HG03108 (cell line): ENCODE measurements at regions not wholly inside any gene's neighbourhood (a gene's known extent, or its start where the extent isn't known, plus 50 kb on each side); places are given as distances from the start of the nearest gene placed in this dataset.

ENCODE experiments used
- ATAC-seq: cut with Tn5 transposase; IDR thresholded peaks from one replicate; pipeline ENCODE4 v1.9.1; 2021; ENCODE audit warnings: moderate library complexity; ENCODE audit not compliant: unreplicated experiment

DNA sequence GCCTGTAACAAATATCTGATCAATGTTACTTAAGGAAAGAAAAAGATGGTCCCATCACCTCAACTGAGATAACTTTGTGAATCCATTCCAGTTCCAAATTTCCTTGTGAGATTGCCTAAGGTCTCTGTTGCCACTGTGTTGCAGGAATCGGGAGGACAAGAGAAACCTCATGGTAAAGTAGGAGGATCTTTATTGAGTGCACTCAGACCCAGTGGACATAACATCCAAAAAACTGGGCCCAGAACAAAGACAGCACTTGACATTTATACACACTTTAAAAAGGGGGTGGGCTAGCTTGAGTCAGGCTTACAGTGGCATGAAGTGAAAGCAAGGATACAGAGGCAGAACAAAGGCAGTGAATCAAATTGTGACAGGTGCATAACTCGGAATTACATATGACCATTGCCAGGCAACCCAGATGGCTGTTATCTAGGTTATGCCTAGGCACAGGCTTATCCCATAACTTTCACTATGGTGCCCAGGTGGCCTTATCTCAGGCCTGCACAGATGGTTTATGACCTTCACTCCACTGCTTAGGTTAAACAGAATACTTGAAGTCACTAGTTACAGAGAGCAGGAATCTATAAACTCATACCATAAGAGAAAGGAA lies 459.4 kb upstream of the PCDH20 start:
- no peak for ATAC-seq

DNA sequence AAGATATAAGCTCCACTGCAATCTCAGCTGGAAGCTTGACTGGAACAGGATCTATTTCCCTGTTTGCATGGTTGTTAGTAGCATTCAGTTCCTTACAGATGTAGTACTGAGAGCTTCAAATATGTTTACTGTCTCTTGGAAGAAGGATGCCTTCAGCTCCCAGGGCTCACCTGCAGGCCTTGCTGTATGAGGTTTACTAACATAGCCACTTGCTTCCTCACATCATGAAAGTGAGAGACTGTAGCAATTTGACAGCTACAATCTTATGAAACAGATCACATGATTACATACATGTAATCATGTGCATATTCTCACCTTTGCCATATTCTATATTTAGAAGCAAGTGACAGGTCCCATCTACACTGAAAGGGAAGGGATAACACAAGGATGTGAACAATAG lies 458.1 kb upstream of the PCDH20 start:
- no peak for ATAC-seq

DNA sequence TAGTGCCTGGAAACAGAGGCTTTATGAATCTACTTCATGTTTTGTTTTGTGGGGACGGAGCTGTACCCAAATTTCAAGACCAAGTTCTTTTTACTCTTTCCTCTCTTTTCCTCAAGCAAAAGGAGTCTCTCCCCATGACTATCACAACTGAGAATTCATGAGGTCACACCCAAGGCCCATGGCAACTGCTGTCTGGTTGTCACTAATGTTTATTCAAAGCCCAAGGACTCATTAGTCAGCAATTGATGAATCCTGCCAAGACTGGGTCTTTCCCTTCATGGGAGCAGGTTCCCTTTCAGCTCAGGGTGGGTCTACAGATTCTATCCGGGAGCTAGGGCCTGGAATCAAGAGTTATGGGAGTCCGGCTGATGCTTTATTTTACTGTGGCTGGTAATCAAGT lies 441.5 kb upstream of the PCDH20 start:
- no peak for ATAC-seq

DNA sequence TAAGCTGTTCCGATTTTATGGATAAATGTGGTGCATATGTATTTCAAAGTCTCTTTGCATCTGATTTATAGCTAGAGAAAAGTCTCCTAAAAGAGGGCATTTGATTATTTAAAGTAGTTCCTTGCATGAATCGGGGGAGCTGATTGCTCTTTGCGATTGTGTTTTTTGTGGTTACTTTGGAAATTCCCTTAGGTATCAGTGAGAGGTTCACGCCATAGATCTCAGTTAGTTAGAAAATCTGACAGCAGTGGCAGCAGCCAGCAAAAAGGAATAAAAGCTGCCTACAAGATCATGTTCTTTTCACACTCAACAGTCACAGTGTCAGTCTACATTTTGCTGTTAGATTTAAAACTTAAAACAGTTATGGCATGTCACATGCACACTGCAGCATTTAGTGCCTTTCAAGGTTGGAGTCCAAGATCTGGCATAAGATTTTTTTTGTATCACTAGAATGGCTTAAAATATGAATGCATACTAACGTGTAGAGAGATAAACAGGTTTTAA lies 436.5 kb upstream of the PCDH20 start:
- no peak for ATAC-seq

DNA sequence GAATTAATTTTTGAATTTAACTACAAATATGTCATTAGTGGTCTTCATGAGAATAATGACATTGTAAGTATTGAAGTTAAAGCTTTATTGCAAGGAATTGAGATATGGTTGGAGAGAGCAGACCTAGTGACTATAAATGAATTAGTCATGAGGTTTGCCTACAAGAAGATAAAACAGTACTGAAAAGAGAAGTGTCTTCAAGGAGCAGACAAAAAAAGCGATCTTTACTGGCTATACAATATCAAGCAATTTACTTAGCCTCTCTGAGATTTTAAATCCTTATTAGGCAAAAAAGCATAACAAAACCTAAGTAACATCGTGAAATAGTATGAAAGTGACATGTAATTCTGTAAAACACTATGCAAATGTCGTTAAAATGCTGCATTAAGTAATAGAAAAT lies 435.1 kb upstream of the PCDH20 start:
- ATAC-seq: no peak

DNA sequence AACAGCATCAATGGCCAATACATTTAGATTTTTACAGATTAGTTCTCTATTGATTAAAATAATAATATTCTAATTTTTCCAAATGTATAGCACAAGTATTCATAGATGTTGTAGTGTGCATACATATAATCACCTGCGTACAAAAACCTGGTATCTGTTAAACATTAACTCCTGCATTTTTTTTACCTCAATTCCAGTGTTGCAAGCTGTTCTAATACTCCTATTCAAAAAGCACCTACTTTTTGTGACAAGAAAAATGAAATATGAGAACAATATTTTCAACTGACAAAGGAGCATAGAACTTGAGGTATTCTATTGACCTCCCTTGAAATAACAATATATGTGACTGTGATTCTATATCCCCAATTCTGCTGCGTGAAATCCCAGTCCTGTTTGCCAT lies 422.9 kb upstream of the PCDH20 start:
- no peak for ATAC-seq

DNA sequence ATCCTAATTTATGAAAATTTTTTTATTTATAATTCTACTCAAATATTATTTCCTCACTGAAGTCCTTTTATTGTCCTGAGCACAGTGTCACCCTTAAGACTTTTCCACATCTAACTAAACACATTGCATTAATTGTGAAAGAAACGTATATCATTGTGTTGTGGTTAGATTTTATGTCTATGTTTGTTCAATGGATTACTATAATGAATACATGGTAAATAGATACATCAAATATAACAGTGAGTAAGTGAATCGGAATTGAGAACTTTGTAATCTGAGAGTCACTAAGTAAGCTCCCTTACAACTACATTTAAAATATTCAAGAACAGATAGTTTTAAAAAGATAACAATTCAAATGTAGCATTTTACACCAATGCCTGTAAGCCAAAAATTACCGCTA lies 417.6 kb upstream of the PCDH20 start:
- ATAC-seq: no peak

DNA sequence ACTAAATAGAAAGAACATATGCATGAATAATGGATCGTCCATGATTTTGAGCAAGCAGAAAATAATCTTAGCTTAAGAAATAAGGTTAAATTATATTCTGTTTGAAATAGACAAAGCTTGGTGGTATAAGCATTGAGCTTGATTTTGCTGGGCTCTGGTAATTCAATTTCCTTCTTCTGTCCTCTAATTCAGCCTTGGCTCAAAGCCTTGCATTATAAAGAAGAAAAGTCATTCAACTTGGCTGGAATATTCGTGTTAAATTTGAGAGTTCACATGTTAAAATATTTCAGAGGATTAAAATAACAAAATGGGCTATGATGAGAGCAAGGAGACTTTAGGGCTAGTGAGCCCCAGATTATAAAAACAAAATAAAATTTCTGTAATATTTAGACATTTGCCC lies 415.4 kb upstream of the PCDH20 start:
- no peak for ATAC-seq

DNA sequence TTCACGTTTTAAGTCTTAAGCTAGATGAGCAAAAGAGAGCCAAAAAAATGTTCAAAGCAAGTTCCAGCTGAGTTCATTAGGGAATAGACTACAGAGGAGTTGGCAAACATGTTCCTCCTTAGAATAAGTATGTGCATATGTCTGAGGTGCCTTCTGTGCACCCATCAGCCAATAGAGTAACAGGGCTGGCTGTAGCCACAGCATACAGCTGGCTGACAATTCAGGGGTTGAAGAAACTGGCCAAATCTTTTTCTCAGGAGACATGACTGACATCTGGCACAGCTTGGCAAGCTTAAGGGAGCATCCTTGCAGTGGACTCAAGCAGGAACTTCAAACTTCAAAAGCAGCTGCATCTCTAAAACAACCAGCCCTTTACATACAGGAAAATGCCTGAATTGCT lies 414.8 kb upstream of the PCDH20 start:
- ATAC-seq: no peak

DNA sequence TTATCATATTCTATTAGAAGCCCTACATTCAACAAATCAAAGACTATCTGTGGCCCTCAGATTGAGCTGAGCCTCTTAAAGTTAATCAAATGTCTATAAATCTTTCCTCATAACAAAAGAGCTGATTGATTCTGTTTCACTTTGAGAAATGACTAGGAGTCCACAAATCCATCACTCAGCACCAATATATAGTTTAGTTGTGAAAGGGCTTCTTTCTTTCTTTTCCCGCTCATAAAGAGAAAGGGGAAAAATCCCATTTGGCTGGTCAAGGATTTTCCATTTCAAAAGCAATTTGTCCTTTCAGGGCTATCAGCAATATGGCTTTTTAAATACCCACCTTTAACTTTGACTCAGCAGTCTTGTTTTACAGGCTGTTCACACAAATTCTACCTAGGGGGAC lies 408.5 kb upstream of the PCDH20 start:
- ATAC-seq: no peak

DNA sequence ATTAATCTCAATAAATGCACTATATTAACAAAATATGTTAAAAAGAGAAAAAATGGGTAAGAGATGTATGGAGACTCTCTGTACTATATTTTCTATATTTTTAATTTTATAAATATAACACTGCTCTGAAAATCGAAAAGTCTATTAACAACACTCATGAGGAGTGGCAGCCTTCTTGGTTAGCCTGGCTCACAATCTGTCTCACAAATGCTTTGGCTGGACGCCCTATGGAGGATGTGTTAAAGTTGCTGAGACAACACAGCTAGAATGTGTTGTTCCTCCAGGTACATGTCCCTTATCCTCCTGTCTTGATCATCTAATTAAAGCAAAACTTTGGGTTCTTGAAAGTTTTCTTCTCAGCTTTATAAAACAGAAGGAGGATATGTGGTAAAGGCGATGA lies 396.6 kb upstream of the PCDH20 start:
- no peak for ATAC-seq

DNA sequence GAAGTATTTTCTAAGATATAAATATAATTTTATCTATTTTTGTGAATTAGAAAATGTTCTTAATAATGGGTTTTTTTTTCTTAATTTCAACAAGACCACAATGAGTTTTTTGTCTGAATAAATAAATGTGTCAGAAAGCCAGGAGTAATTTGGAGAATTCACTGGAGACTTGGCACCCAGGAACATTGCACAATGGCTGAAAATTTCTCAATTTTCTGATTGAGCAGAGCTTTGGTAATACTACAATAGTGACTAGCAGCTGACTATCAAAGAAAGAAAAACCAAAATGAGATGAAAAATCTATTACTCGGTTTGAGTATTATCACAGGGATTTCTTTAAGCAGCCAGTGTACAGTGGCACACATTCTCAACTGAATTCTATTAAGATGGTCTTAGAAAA lies 394.4 kb upstream of the PCDH20 start:
- ATAC-seq: no peak

DNA sequence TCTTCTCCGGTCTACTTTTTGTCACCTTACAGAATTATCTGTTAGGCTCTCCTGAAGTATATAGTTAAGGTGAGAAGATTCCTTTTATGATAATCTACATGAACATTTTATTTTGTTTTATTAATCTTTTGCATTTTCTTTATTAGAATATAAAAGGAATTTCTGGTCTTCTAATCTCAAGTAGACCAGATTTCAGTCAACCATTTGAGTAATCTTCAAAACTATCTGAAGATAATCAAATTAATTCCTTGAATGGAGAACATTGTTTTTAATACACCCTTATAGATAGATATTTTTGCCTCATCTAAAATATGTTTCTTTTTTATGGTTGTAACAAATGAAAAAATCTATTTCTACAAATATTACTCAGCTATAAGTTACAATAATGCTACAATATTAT lies 381.7 kb upstream of the PCDH20 start:
- ATAC-seq: no peak

DNA sequence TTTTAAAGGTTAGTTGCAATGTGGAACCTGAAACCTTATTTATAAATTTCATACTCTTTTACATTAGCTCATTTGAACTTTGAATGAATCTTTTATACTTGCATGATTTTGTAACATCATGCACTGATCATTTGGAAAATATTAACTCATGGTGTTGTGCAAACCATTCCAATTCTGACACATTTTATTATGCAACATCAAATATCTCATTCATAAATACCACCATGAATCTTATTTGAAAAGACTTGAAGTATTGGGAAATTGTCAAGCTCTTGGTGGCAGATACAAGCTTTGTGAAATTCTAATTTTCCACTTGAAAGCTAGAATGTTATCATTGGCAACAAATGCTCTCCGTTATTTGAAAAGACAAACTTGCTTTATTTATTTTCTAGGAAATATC lies 379.9 kb upstream of the PCDH20 start:
- no peak for ATAC-seq

DNA sequence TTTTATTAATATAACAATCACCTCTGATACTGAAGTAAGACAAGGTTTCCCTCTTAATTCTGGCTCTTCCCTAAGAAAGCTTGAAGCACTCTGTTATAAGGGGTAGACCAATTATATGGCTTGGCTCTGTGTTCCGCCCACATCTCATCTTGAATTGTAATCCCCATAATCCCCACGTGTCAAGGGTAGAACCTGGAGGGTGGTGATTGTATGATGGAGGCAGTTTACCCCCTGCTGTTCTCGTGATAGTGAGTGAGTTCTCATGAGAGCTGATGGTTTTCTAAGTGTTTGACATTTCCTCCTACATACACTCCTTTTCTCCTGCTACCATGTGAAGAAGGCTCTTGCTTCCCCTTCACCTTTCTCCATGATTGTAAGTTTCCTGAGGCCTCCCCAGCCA lies 363.8 kb upstream of the PCDH20 start:
- no peak for ATAC-seq

DNA sequence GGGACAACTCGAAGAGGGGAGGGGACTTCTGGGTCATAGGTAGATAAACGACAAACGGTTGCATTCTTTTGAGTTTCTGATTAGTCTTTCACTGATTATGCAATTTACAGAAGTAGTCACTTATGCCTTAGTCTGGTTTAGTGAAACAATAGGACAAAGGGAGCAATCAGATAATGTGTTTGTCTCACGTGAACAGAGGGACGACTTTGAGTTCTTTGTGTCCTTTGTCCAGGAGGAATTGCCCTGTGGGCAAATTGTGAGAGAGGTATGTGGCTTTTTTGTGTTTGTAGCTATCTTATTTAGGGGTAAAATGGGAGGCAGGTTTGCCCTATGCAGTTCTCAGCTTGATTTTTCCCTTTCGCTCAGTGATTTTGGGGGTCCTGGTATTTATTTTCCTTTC lies 362.9 kb upstream of the PCDH20 start:
- no peak for ATAC-seq

DNA sequence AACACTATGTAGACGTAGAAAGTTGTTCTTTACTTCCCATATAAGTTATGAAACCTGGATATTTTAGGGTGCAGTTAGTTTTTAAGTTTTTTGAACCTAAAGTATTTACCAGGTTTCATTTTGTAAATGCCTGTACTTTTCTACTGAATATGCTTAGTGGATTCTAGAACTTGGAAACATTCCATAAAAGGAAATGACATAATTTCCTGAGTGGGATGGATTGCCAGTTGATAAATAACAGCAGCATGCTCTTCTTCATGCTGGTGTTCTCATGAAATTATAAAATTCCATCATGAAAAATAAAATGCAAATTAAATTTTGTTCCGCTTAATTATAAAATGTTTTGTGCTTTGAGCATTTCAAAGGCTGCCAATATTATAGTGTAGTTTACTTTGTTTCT lies 362.2 kb upstream of the PCDH20 start:
- ATAC-seq: no peak

DNA sequence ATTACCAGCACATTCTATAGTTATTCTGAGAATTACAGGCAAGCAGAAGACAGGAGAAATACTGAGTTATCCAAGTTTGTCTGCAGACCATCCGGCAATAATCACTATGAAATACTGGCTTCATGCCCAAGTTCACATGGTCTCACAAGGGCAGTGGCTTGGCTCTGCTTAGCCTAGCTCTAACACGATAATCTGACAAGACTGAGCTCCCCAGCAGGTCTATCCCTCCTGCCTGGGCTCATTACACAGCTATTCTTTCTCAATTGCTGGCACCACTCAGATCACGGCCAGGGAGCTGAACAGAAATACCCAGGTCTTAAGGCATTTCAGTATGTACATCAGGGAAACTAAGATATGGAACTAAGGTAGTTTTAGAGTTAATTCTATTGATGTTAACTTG lies 361.6 kb upstream of the PCDH20 start:
- no peak for ATAC-seq

DNA sequence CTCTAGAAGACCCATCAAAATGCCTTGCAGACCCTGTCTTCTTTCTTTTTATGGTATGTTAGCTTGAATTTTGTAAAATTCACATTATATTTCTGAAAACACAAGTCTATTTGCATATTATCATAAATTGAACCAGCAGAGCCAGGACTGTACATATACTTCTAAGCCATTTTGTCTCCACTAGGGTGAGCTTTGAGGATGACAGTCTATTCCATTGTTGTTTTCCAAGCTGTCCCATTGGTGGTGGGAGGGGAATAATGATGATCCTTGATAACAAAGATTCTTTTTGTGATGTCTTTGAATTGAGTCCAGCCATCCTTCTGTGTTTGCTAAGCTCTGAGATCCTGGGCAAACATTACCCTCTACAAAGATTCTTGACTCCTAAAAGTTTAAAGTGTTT lies 359.3 kb upstream of the PCDH20 start:
- no peak for ATAC-seq

DNA sequence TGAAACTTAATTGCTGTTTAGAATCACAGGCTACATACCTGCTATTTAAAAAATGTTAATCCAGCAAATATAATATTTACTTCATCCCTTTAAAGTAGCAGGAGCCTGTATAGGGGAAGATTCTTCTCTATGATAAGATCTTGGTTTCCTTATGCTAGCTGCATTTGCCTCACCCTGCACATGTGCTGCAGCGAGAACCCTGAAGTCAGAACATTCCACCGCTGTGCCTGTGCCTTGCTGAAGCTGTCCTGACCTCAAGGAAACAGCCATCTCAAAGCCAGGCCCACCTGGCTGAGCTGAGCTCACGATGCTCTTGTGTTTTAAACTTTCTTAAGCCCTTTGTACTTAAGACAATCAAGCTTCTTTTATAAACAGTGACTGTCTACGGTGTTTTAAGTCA lies 355.0 kb upstream of the PCDH20 start:
- no peak for ATAC-seq

DNA sequence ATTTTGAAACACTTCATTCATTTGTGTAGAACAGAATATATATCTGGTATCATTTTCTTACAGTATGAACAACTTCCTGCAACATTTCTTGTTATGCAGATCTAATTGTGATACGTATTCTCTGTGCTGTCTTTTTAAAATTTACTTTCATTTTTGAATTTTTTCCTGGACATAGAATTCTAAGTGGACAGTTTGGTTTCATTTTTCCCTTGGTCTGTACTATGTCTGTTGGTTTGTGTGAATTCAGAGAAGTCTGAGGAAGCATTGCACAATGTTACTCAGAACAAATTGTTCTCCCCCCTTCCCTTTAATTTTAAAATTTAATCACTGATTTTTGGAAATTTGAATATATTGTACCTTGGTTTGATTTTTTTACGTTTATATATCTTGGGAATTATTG lies 352.5 kb upstream of the PCDH20 start:
- ATAC-seq: no peak

DNA sequence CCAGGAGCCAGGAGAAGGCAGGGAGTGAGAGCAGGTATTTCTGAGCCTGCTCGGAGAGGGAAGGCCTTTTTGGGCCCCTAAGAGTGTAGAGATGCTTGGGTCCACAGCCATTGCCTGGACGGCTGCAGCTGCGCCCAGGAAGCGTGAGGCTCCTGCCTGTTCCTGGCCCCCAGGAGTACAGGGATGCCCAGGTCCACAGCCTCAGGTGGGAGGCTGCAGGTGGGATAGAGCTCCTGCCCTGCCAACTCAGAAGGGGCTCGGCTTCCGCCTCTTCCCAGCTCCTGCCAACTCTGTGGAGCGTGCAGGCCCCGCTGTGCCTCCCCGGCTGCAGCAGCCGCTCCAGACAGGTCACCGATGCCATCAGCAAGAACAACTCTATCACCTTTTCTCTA lies 351.0 kb upstream of the PCDH20 start:
- no peak for ATAC-seq

DNA sequence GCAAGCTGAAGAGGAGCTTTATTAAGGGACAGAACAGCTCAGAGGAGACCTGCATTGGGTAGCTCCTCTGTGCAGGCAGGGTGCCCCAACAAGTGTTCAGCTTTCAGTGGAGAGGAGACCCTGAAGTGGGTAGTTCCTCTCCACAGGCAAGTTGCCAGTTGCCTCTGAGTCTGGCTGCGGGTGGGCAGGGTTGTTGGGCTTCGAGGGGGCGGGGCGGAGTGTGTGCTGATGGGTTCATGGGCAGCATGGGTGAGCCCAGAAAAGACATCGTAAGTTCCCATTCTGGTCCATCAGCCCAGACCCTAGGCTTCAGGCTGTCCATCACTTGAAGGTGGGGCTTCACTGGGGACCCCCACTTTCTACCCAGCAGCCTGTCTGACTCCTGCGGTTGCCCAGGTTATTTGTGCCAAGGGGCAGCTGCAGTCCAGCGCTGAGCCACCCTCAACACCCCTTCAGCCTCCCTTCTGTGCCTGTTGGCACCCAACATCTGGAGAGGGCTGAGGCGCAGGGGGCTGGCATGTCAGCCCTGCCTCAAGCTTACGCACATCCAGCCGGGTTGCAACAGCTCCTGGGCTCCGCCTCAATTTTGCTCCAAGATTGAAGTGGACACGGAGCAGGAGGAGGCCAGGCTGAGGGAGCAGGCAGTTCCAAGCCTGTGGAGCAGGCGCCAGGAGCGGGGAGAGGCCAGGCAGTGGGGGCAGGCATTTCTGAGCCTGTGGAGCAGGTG lies 350.5 kb upstream of the PCDH20 start:
- no peak for ATAC-seq
